Globus pallidus (tissue), 1 donor: ENCODE measurements at regions not wholly inside any gene's neighbourhood (a gene's known extent, or its start where the extent isn't known, plus 50 kb on each side); places are given as distances from the start of the nearest gene placed in this dataset.
"Not testable (repeated sequence)": the region's sequence is repeated elsewhere in the genome, so short reads cannot be mapped to it uniquely, and the experiment has no call there.

Experiments used
- DNase-seq: peaks from one replicate; pipeline ENCODE4 v3.0.0-alpha.2; 2015; ENCODE audit warnings: low spot score

- DNase-seq, result not testable (repeated sequence)
These were observed 72.4 kb downstream of the HNRNPD start for GRCh38 chr4:82301390-82301789.

GRCh38 chr4:82293304-82293703 is 80.5 kb downstream of the HNRNPD start:
- DNase-seq, result no peak

GRCh38 chr4:82287720-82288119 is 86.1 kb downstream of the HNRNPD start:
- DNase-seq, result no peak

- DNase-seq, result peak; percentile 98
These were observed 88.7 kb downstream of the HNRNPD start for GRCh38 chr4:82284858-82285805.

- no peak for DNase-seq
These were observed 89.3 kb downstream of the HNRNPD start for GRCh38 chr4:82284475-82284857.

- DNase-seq, result no peak
These were observed 90.9 kb downstream of the HNRNPD start for GRCh38 chr4:82282875-82283274.

- not testable (repeated sequence) for DNase-seq
These were observed 94.2 kb downstream of the HNRNPD start for GRCh38 chr4:82279550-82279949.

- DNase-seq, result no peak
These were observed 97.5 kb downstream of the HNRNPD start for GRCh38 chr4:82276332-82276640.

- DNase-seq, result no peak
These were observed 98.1 kb downstream of the HNRNPD start for GRCh38 chr4:82275431-82276331.

- not testable (repeated sequence) for DNase-seq
These were observed 99.1 kb downstream of the HNRNPD start for GRCh38 chr4:82274700-82275099.

GRCh38 chr4:82272523-82272922 is 101.3 kb downstream of the HNRNPD start:
- DNase-seq, result not testable (repeated sequence)

- not testable (repeated sequence) for DNase-seq
These were observed 101.8 kb downstream of the HNRNPD start for GRCh38 chr4:82271915-82272480.

GRCh38 chr4:82268826-82269193 is 105.0 kb downstream of the HNRNPD start:
- no peak for DNase-seq

- peak; percentile 76 for DNase-seq
These were observed 105.6 kb downstream of the HNRNPD start for GRCh38 chr4:82268050-82268825.

GRCh38 chr4:82267506-82267905 is 106.3 kb downstream of the HNRNPD start:
- DNase-seq, result no peak

- no peak for DNase-seq
These were observed 107.4 kb downstream of the HNRNPD start for GRCh38 chr4:82266345-82266744.

- no peak for DNase-seq
These were observed 112.7 kb downstream of the HNRNPD start for GRCh38 chr4:82261084-82261483.

- DNase-seq, result no peak
These were observed 113.2 kb downstream of the HNRNPD start for GRCh38 chr4:82260632-82261031.

- DNase-seq, result no peak
These were observed 117.1 kb downstream of the HNRNPD start for GRCh38 chr4:82256718-82257117.

GRCh38 chr4:82255657-82256056 is 118.1 kb downstream of the HNRNPD start:
- DNase-seq, result no peak

GRCh38 chr4:82248903-82249632 is 124.7 kb downstream of the HNRNPD start:
- no peak for DNase-seq
